ENCODE measurements at regions not wholly inside any gene's neighbourhood (a gene's known extent, or its start where the extent isn't known, plus 50 kb on each side); places are given as distances from the start of the nearest gene placed in this dataset.

DNA sequence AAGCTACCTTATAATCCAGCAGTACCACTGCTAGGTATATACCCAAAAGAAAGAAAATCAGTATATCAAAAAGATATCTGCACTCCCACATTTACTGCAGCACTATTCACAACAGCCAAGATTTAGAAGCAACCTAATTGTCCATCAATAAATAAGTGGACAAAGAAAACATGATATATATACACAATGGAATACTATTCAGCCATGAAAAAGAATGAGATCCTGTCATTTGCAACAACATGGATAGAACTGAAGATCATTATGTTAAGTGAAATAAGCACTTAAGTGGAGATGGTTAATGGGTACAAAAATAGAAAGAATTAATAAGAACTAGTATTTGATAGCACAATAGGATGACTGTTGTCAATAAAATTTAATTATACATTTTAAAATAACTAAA is 90.7 kb upstream of the PKN2 start:
- in situ Hi-C loops (cut with MboI), result loop anchor here (10.0 kb wide), 1 partner anchor 409 kb away; no protein-coding TSS in a partner anchor
- H3K9ac ChIP-seq (ENCODE audit: control insufficient read depth, insufficient read depth, low read length), result no peak overlapping the region
- H3K27ac ChIP-seq (ENCODE audit: control insufficient read depth, insufficient read depth), result no peak overlapping the region
- no peak overlapping the region for H2AFZ ChIP-seq (ENCODE audit: control insufficient read depth, low read depth, low read length)
- no peak for TF ChIP-seq MEF2A (IDR thresholded peaks at IDR 0.05; ENCODE audit: insufficient read depth, low read depth, low read length)
- TF ChIP-seq, protein P1, sequence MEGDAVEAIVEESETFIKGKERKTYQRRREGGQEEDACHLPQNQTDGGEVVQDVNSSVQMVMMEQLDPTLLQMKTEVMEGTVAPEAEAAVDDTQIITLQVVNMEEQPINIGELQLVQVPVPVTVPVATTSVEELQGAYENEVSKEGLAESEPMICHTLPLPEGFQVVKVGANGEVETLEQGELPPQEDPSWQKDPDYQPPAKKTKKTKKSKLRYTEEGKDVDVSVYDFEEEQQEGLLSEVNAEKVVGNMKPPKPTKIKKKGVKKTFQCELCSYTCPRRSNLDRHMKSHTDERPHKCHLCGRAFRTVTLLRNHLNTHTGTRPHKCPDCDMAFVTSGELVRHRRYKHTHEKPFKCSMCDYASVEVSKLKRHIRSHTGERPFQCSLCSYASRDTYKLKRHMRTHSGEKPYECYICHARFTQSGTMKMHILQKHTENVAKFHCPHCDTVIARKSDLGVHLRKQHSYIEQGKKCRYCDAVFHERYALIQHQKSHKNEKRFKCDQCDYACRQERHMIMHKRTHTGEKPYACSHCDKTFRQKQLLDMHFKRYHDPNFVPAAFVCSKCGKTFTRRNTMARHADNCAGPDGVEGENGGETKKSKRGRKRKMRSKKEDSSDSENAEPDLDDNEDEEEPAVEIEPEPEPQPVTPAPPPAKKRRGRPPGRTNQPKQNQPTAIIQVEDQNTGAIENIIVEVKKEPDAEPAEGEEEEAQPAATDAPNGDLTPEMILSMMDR (IDR thresholded peaks at IDR 0.05 in 2 of 3, conservative IDR thresholded peaks at IDR 0.05 in 1 of 3; ENCODE audit: control insufficient read depth in 2 of 3, extremely low read depth in 1 of 3, insufficient read depth in 1 of 3, low read depth in 3 of 3, low read length in 3 of 3), result no peak
- no peak for TF ChIP-seq MTA3 (IDR thresholded peaks at IDR 0.05; ENCODE audit: borderline replicate concordance, low read length)
- FAIRE-seq, result no peak
- SMC1A ChIA-PET (ENCODE audit: uncharacterized antibody, unreplicated experiment), result no interaction called here
- no peak for ATAC-seq
- no peak overlapping the region for H3K4me2 ChIP-seq (ENCODE audit: control insufficient read depth, insufficient read depth)
- POLR2A ChIA-PET, result no interaction called here
- no TSS peak for BruUV-seq (replicated peaks)
- no peaks in the 10 kb centered on the region for H3K79me2 ChIP-seq (ENCODE audit: control insufficient read depth, insufficient read depth, low read length)
- CTCF ChIA-PET, result interaction anchor here (0.9 to 1.5 kb wide), 3 partner anchors 13 to 408 kb away, joined by 3 to 4 read pairs (median 3); no protein-coding TSS in a partner anchor
- H3K27me3 ChIP-seq (replicated peaks in 1 of 2; ENCODE audit: control insufficient read depth in 2 of 2, insufficient read depth in 2 of 2, low read length in 1 of 2), result no peaks in the 10 kb centered on the region
- no peaks in the 10 kb centered on the region for H4K20me1 ChIP-seq (ENCODE audit: control insufficient read depth, insufficient read depth)
- no peak for DNase-seq (ENCODE audit: low read depth, low spot score)
- H3K36me3 ChIP-seq (ENCODE audit: control insufficient read depth in 2 of 2, insufficient read depth in 2 of 2, low read length in 1 of 2), result no peaks in the 10 kb centered on the region
- RAD21 ChIA-PET (ENCODE audit: unreplicated experiment), result no interaction called here
- H3K4me1 ChIP-seq (ENCODE audit: control insufficient read depth, insufficient read depth, low read length), result no peaks in the 10 kb centered on the region
- no peaks in the 10 kb centered on the region; the same call in 2 of the 3 replicates for H3K9me3 ChIP-seq (replicated peaks; ENCODE audit: control insufficient read depth, insufficient read depth, low read length)
- H3K4me3 ChIP-seq, result no peak overlapping the region
- intact Hi-C loops (cut with micrococcal nuclease; ENCODE audit: unreplicated experiment), result loop anchor here (10.0 kb wide), 1 partner anchor 1459 kb away; no protein-coding TSS in a partner anchor

DNA sequence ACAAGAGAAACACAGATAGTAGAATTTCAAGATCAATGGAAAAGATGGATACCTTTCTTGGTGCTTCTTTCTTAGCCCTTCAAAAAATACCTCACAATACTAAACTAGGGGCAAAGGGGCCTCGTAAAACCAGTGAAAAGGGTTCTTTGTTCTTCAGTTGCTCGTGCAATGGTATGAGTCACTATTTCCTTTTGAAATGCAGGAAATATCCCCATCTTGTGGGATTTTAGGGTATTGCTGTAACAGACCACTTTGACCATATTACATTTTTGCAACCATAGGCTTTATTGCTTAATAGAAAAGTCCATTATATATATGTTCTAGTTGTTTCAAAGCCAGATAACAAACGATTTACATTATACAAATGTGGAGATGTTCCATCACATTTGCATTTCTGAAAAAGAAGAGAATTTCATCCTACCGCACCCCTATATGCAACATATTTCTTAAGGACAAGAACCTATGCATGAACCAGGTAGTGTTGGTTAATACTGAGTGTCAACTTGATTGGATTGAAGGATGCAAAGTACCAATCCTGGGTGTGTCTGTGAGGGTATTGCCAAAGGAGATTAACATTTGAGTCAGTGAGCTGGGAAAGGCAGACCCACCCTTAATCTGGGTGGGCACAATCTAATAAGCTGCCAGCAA is 88.6 kb upstream of the PKN2 start:
- H4K20me1 ChIP-seq (ENCODE audit: control insufficient read depth, insufficient read depth), result no peaks in the 10 kb centered on the region
- ChIA-PET CTCF (interaction anchor here (1.0 to 1.4 kb wide), 2 partner anchors 9 to 535 kb away, joined by 3 read pairs; no protein-coding TSS in a partner anchor), POLR2A (no interaction called here), RAD21 (ENCODE audit: unreplicated experiment) (no interaction called here), SMC1A (ENCODE audit: uncharacterized antibody, unreplicated experiment) (interaction anchor here (1.5 kb wide), 1 partner anchor 415 kb away, joined by 4 read pairs; no protein-coding TSS in a partner anchor)
- no peaks in the 10 kb centered on the region for H3K79me2 ChIP-seq (ENCODE audit: control insufficient read depth, insufficient read depth, low read length)
- H3K4me2 ChIP-seq (ENCODE audit: control insufficient read depth, insufficient read depth), result no peak overlapping the region
- H3K9me3 ChIP-seq (replicated peaks; ENCODE audit: control insufficient read depth, insufficient read depth, low read length), result no peaks in the 10 kb centered on the region; the same call in 2 of the 3 replicates
- ATAC-seq, result peak; percentile 39
- BruUV-seq (replicated peaks), result no TSS peak
- no peaks in the 10 kb centered on the region for H3K4me1 ChIP-seq (ENCODE audit: control insufficient read depth, insufficient read depth, low read length)
- intact Hi-C loops (cut with micrococcal nuclease; ENCODE audit: unreplicated experiment) (loop anchor here (1.0 to 10.0 kb wide), 2 partner anchors 415 to 1461 kb away; no protein-coding TSS in a partner anchor), in situ Hi-C loops (cut with MboI) (loop anchor here (10.0 kb wide), 1 partner anchor 411 kb away; no protein-coding TSS in a partner anchor)
- WGBS (ENCODE audit: insufficient coverage, insufficient replicate concordance, low lambda C conversion rate, missing lambda C conversion rate), result 26% methylated on average over 4 of the region's 4 CpGs
- H3K27ac ChIP-seq (ENCODE audit: control insufficient read depth, insufficient read depth), result no peak overlapping the region
- peak; percentile 12 for DNase-seq (ENCODE audit: low read depth, low spot score)
- no peaks in the 10 kb centered on the region for H3K36me3 ChIP-seq (ENCODE audit: control insufficient read depth in 2 of 2, insufficient read depth in 2 of 2, low read length in 1 of 2)
- no peak overlapping the region for H3K4me3 ChIP-seq
- no peak overlapping the region for H3K9ac ChIP-seq (ENCODE audit: control insufficient read depth, insufficient read depth, low read length)
- no peaks in the 10 kb centered on the region for H3K27me3 ChIP-seq (replicated peaks in 1 of 2; ENCODE audit: control insufficient read depth in 2 of 2, insufficient read depth in 2 of 2, low read length in 1 of 2)
- no peak overlapping the region; the same call in 1 of the 2 replicates for H2AFZ ChIP-seq (ENCODE audit: control insufficient read depth, low read depth, low read length)
- FAIRE-seq, result no peak
- no peak for TF ChIP-seq ZZZ3 (IDR thresholded peaks at IDR 0.05; ENCODE audit: control insufficient read depth, insufficient read length, low read depth)
- TF ChIP-seq ZBTB33 (IDR thresholded peaks at IDR 0.05), result no peak
- TF ChIP-seq IKZF2 (IDR thresholded peaks at IDR 0.05), result no peak
- TF ChIP-seq SMC3 (IDR thresholded peaks at IDR 0.05; ENCODE audit: borderline replicate concordance, low read length), result peak; percentile 34; the same call in 1 of the 2 replicates
- TF ChIP-seq GABPA (IDR thresholded peaks at IDR 0.05; ENCODE audit: low read depth), result no peak
- TF ChIP-seq JUNB (IDR thresholded peaks at IDR 0.05), result 0 out of 2 replicates have a peak, but pooled peaks have one; percentile 23
- TF ChIP-seq ETV6 (conservative IDR thresholded peaks at IDR 0.05 in 1 of 2, IDR thresholded peaks at IDR 0.05 in 1 of 2; ENCODE audit: borderline replicate concordance in 1 of 2, low read depth in 1 of 2), result no peak
- no peak for TF ChIP-seq SMARCA5 (IDR thresholded peaks at IDR 0.05)
- TF ChIP-seq NR2C2 (IDR thresholded peaks at IDR 0.05; ENCODE audit: borderline replicate concordance, control insufficient read depth, insufficient read length, low read depth), result no peak
- TF ChIP-seq PAX8 (IDR thresholded peaks at IDR 0.05), result no peak

All from GM12878 (cell line).